ENCODE measurements at regions not wholly inside any gene's neighbourhood (a gene's known extent, or its start where the extent isn't known, plus 50 kb on each side); places are given as distances from the start of the nearest gene placed in this dataset.
A peak's percentile ranks its signal among the peaks of the same experiment; 100 is the strongest.

DNA sequence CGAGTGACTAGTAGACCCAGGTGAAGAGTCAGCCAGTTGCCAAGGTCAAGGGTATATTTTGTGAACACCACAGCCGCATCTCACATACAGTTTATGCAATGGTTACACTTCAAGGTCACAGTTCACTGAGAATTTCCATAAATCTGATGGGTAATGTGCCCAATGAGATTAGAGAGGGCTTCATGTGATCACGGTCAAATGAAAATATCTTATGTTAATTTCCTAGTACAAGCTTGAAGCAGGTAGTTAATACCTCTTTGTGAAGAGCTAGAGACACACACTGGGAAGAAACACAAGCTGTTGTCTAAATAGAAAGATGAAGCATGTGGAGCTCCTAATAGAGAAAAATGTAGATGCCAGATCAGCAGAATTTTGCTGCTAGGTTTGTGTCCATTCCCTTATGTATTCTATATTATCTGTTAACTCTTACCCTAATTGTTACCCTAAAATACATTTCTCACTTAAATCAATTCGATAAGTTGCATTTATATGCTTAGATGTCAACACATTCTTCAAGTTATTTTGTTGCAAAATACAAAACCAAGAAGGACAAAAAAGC, 136.0 kb downstream of the NR2F2 start:
- Histone ChIP-seq H3K27me3 (no peaks in the 10 kb centered on the region), H3K27ac (no peak overlapping the region), H3K4me3 (no peak overlapping the region), H3K36me3 (no peaks in the 10 kb centered on the region), H3K4me1 (no peaks in the 10 kb centered on the region), H3K9me3 (no peaks in the 10 kb centered on the region)
- no peak for ATAC-seq (ENCODE audit: low FRiP score in 2 of 2)
- 63 to 72% methylated on average over 4 of the region's 4 CpGs for WGBS, 2 donors
- TF ChIP-seq POLR2A (IDR thresholded peaks at IDR 0.05) (no peak), POLR2AphosphoS5 (IDR thresholded peaks at IDR 0.05) (no peak), EP300 (IDR thresholded peaks at IDR 0.05) (no peak)
- TF ChIP-seq, protein P1, sequence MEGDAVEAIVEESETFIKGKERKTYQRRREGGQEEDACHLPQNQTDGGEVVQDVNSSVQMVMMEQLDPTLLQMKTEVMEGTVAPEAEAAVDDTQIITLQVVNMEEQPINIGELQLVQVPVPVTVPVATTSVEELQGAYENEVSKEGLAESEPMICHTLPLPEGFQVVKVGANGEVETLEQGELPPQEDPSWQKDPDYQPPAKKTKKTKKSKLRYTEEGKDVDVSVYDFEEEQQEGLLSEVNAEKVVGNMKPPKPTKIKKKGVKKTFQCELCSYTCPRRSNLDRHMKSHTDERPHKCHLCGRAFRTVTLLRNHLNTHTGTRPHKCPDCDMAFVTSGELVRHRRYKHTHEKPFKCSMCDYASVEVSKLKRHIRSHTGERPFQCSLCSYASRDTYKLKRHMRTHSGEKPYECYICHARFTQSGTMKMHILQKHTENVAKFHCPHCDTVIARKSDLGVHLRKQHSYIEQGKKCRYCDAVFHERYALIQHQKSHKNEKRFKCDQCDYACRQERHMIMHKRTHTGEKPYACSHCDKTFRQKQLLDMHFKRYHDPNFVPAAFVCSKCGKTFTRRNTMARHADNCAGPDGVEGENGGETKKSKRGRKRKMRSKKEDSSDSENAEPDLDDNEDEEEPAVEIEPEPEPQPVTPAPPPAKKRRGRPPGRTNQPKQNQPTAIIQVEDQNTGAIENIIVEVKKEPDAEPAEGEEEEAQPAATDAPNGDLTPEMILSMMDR (IDR thresholded peaks at IDR 0.05), result no peak
- no peak for DNase-seq

DNA sequence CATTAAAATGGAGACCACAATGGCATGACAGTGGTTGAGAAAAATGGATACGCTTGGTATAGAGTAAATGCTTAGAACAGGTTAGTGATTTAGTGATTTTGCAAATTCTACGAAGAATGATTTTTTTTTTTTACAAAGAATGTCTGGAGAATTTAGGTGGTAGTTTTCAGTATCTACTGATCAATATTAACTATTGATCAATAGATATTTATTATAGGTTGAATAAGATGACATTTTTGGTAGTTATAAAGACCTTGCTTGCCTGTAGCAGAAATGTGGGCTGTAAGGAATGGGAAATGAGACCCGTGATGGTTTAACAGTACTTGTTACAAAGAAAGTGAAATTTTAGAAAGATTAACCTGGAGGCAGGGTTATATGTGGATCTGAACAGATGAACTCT, 137.5 kb downstream of the NR2F2 start:
- WGBS, 2 donors, result 90 to 94% methylated on average over 3 of the region's 3 CpGs
- no peaks in the 10 kb centered on the region for H3K4me1 ChIP-seq
- ATAC-seq (ENCODE audit: low FRiP score in 2 of 2), result no peak
- TF ChIP-seq, protein P1 (IDR thresholded peaks at IDR 0.05), result no peak
- no peak for TF ChIP-seq POLR2AphosphoS5 (IDR thresholded peaks at IDR 0.05)
- TF ChIP-seq EP300 (IDR thresholded peaks at IDR 0.05), result no peak
- TF ChIP-seq POLR2A (IDR thresholded peaks at IDR 0.05), result no peak
- DNase-seq, result no peak
- H3K36me3 ChIP-seq, result no peaks in the 10 kb centered on the region
- no peaks in the 10 kb centered on the region for H3K9me3 ChIP-seq
- H3K27me3 ChIP-seq, result no peaks in the 10 kb centered on the region
- H3K27ac ChIP-seq, result no peak overlapping the region
- H3K4me3 ChIP-seq, result no peak overlapping the region

DNA sequence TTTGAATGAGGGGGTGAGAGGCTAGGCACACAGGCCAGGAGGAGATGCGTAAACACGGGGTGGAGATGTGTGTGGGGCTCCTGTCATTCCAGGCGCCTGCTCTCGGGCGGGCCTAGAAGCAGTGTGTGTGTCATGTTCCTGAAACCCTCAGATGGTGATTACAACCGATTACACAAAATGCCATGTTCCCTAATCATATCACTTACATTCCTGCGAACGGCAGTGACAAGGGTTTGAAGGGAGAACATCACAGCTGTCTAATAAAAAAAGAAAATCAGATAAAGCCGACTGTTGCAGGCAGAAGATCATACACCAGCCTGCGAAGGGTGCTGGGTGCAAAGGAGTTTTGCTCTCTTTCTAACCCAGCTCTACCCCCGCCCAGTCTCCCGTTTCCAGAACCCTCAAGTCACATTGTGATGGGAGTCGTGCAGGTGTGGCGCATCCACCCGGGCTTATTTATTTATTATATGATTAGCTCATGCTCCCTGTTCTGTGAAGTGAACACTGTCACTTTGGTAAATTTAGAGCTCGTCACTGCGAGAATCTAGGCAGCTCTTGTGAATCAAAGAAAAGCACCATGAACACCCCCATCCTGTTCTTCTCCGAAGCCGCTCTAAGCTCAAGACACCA, 140.3 kb downstream of the NR2F2 start:
- Histone ChIP-seq H3K36me3 (no peaks in the 10 kb centered on the region), H3K27ac (no peak overlapping the region), H3K27me3 (no peaks in the 10 kb centered on the region), H3K4me3 (no peak overlapping the region), H3K9me3 (no peaks in the 10 kb centered on the region), H3K4me1 (no peaks in the 10 kb centered on the region)
- DNase-seq, result peak in 1 of 2 donors; percentile 13
- WGBS, 2 donors, result 57 to 61% methylated on average over 19 of the region's 19 CpGs
- TF ChIP-seq POLR2A (IDR thresholded peaks at IDR 0.05), result no peak
- TF ChIP-seq, protein P1 (IDR thresholded peaks at IDR 0.05), result no peak
- no peak for TF ChIP-seq EP300 (IDR thresholded peaks at IDR 0.05)
- no peak for TF ChIP-seq POLR2AphosphoS5 (IDR thresholded peaks at IDR 0.05)
- ATAC-seq (ENCODE audit: low FRiP score in 2 of 2), result no peak

DNA sequence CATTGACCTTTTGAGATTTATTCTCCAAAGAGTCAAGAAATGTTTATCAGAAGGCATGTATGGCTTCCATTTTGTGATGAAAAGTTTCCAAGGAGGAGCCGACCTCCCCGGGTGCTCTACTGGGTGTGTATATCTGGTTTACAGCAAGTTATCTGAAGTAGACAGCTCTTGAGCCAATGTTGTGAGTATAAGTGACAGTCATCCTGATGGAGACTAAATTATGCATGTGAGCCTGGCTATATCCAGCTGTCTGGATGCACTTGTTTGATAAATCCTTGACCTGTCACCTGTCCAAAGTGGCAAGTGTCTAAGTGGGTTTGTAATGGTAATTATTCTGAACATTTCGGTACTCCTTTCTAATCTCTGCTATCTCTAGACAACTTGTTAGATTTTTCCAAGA, 142.2 kb downstream of the NR2F2 start:
- Histone ChIP-seq H3K4me1 (no peaks in the 10 kb centered on the region), H3K36me3 (no peaks in the 10 kb centered on the region), H3K27me3 (no peaks in the 10 kb centered on the region), H3K27ac (no peak overlapping the region), H3K9me3 (no peaks in the 10 kb centered on the region), H3K4me3 (no peak overlapping the region)
- ATAC-seq (ENCODE audit: low FRiP score in 2 of 2), result no peak
- DNase-seq, result no peak
- WGBS, 2 donors, result 36 to 59% methylated on average over 3 of the region's 3 CpGs
- TF ChIP-seq POLR2AphosphoS5 (IDR thresholded peaks at IDR 0.05) (no peak), EP300 (IDR thresholded peaks at IDR 0.05) (no peak), POLR2A (IDR thresholded peaks at IDR 0.05) (no peak)
- TF ChIP-seq, protein P1 (IDR thresholded peaks at IDR 0.05), result no peak

DNA sequence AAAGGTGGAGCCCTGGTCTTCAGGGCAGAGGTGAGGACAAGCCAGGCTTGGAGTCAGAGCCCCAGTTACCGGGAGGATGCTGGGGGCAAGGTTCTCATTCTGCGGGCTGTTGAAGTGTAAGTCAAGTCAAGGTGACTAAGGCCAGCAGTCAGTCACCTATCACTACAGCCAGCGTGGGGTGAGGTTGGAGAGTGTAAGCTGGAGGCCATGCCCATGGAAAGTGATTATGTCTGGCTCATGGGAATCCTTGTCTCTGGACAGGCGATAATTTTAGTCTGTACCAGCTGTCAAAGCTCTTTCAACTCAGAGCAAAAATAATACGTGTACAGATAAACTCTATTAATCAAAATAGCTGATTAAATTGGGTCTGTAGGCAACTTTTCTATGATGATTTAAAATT, 143.1 kb downstream of the NR2F2 start:
- Histone ChIP-seq H3K36me3 (no peaks in the 10 kb centered on the region), H3K27ac (no peak overlapping the region), H3K9me3 (no peaks in the 10 kb centered on the region), H3K4me3 (no peak overlapping the region), H3K4me1 (no peaks in the 10 kb centered on the region), H3K27me3 (no peaks in the 10 kb centered on the region)
- 71 to 76% methylated on average over 5 of the region's 5 CpGs for WGBS, 2 donors
- ATAC-seq (ENCODE audit: low FRiP score in 2 of 2), result no peak
- DNase-seq, result no peak
- TF ChIP-seq EP300 (IDR thresholded peaks at IDR 0.05), result no peak
- TF ChIP-seq, protein P1 (IDR thresholded peaks at IDR 0.05), result no peak
- no peak for TF ChIP-seq POLR2AphosphoS5 (IDR thresholded peaks at IDR 0.05)
- TF ChIP-seq POLR2A (IDR thresholded peaks at IDR 0.05), result no peak
